GM21786 (cell line): ENCODE measurements at regions not wholly inside any gene's neighbourhood (a gene's known extent, or its start where the extent isn't known, plus 50 kb on each side); places are given as distances from the start of the nearest gene placed in this dataset.

Source experiments
- ATAC-seq: cut with Tn5 transposase; IDR thresholded peaks from one replicate; pipeline ENCODE4 v1.9.1; 2021; ENCODE audit not compliant: unreplicated experiment

DNA sequence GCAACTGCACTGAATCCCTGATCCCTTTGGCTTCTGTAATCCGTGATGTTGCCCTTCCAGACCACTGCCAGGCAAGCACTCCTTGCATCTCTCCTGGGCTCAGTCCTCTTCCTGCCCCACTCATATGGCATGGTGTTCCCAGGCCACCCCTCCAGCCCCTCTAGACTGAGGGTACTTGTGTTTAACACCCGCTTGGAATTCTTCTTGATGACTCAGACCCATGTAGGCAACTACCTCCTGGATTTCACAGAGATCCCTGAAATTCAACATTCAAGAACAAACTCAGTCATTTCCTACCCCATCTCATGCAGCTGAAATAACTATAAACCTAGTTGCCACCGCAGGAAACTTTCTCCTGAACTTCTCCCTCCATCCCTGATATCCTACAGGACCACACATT, 541.9 kb upstream of the CDH11 start:
- no peak for ATAC-seq

DNA sequence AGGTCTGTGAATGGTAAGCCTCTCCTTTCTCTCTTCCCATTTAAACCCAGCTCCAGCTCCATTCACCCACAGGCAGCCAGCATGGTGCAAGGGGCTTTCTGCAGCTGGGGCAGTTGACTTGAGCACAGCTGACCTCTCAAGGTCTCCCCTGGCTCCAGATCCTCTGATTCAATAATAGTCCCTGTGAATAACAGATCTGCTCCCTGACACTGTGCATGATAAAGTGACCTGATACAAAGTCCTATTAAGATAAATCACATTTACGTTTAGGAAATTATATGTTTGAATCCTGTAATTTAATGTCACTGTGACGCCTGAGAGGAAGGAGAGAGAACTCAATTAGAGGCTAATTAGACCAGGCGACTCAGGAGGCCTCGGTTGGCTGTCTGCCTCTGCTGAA, 540.4 kb upstream of the CDH11 start:
- ATAC-seq, result no peak

DNA sequence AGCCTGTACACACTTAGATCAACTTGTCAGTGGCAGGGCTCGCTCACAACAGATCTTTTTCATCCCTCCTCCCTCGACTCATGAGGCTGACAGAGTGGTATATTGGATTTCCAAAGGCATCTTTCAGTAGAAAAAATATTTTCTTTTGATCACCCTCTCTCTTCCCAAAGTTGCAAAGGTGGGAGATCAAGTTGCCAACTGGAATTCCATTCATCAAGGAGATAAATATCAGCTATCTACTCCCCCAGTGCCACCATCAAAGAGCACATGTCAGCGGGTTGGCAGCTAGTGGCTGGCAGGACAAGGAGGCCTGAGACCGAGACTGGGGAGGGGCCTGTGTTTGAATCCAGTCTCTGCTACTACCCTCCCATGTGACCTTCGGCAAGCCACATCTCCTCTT, 539.7 kb upstream of the CDH11 start:
- no peak for ATAC-seq

DNA sequence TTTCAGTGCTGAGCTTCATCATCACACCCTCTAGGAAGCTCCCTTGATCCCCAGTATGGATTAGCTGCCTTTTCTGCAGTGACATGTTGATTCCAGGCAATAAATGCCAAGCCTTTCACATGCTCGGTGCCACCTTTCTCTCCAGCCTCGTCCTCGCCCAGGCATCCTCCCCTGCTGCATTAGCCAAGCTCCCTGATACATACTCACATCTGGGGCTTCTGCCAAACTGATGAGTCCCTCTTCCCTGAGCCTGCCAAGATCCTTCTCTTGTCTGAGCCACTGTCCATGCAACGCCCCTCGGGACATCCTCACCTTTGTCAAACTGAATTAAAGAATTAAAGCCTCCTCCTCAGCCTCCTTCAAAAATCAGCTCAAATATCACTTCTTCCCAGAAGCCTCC, 538.5 kb upstream of the CDH11 start:
- ATAC-seq, result no peak

DNA sequence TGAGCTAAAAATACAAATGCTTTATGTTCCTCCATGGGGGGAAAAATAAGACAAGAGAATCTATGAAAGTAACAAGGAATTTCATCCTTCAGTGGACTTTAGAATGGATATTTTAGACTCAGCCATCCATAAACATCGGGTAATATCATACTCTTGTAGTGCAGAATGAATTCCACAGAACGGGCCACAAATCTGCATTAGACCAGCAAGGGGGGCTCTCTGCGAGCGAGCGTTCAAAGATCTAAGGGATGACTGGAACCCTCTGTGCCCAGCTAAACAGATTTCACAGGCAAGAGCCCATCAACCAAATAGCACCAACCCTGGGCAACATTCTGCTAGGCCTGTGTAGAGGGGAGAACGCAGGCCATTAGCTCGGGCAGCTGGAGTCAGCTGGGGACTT, 537.9 kb upstream of the CDH11 start:
- no peak for ATAC-seq

DNA sequence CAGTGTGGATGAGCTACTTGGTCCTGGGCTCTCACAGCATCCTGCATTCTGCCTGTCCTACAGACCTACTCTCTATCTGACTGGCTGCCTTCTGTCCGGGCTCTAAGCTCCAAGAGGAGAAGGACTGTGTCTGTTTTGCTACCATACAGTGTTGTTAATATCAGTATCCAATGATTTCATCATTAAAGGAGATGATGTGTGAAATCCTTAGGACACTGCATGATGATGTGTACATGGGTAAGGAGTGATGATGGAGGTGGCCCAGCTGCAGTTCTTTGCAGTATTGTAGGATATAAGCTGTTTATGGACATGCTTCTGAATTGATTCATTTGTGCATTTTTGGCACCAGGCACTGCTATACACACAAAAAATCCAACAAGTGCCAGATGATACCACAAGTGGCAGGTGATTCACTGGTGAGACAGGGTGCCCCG, 536.9 kb upstream of the CDH11 start:
- no peak for ATAC-seq

DNA sequence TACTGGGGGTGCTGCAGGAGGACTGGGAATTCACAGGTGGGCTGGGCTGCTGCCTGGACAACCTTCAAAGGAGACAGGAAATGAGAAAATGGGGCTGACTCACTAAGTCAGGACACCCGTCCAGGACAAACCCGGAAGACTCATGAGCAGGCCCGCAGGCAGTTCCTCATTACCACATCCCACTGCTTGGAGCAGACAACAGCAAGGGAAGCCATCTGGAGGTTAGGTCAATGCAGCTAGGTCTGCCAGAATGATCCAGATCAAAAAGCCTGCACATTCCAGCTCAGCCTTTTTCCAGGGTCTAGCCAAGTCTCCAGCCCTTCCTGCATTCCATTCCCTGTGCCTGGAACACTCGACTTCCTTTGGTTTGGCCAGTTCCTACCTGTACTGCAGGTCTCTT, 536.5 kb upstream of the CDH11 start:
- no peak for ATAC-seq

DNA sequence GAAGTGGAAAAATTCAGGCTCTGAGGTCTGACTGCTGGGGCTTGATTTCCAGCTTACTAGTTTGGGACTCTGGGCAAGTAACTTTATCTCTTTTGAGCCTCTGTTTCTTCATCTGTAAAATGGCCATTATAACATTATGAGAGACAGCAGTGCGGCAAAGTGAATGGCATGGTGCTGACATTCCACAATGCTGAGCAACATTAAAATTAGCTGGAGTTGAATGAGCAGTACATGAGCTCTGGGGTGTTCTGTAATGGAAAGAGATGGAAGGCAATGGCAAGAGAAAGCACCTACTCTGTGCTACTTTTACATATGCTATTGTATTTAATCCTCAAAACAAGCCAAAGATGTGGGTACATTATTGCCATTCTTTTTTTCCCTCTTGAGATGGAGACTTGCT, 535.7 kb upstream of the CDH11 start:
- ATAC-seq, result no peak

DNA sequence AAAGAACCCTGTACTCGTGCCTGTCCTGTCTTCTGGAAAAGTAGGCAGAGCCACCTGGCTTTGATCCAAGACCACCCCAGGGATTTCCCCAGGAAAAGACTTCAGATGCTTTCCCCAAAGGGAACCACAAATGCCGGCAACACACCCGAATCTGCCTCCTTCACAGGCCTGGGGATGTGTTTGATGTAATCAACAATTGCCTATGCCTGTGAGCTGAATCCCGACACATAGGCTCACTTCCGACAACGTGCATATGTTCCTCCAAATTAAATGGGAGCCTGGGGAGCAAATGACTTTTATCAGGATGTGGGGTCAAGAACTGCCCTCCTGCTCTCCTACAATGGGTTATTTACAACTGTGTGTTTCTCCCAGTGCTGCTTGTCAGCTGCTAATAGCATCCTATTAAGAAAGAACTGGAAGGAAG, 535.2 kb upstream of the CDH11 start:
- ATAC-seq, result no peak

DNA sequence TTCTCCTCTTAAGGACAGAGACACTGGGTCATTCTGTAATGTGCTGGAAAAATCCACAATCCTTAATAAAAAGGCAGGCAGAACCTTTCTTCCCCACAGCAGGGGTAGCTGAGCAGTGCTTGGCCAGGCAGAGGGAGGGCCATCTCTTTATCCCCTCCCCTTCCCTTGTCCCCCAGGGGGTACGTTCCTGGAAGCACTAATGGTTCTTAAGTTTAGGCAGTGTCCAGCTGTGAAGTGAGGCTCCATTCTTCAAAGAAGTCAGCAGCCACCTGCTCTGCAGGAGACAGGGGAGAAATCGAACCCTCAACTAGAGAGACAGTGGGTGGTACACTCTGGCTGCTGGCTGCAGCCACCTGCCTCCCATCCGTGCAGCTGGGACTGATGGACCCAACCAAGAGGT, 533.9 kb upstream of the CDH11 start:
- no peak for ATAC-seq

DNA sequence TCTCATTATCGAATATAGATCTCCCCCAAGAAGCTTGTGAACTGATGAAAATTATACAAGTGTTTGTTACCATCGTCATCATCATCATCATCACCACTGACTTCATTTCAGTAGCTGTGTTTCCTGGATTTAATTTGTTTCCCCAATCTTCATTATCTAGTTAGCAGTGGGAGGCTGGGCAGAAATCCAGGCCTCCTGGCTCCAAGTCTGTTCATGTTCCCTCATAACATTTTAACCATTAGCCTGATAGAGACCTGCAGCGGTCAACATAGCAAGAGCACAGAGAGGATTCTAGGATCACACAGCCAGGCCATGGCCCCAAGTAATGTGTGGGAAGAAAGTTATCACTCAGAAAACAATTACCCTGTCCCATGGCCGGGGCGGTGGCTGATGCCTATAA, 526.2 kb upstream of the CDH11 start:
- ATAC-seq, result no peak

DNA sequence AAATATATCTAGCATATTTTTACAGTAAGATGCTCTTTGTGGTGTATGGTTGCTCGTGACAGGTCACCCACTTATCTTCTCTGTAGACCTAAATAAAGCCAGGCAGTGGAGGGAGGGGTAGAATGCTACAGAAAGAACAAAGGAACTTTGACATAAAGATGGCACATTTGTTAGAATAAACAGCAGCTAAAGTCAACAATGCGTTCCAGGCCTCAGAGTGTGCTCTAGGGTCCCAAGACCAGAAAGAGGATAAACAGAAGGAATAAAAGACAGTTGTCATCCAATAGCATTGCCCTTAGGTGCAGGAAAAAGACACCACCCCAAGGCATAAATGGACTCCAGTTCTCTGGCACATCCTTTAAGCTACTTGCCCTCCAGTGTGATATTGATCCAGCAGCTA, 523.0 kb upstream of the CDH11 start:
- no peak for ATAC-seq

DNA sequence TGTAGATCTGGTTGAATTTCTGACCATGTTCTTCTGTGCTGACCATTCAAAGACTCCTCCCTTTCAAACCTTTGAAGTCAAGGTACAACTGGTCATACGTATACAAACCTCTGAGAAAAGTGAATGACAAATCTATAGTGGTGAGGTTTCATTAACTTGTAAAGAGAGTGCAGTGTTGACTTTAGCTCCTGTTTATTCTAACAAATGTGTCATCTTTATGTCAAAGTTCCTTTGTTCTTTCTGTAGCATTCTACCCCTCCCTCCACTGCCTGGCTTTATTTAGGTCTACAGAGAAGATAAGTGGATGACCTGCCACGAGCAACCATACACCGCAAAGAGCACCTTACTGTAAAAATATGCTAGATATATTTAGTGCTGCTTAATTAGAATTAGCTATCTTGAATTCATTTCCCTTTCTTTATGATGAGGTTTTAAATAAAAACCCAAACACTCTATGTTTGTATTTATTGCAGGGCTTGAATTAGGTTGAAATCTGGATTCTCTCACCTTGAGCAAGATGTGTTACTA, 520.0 kb upstream of the CDH11 start:
- ATAC-seq, result no peak

DNA sequence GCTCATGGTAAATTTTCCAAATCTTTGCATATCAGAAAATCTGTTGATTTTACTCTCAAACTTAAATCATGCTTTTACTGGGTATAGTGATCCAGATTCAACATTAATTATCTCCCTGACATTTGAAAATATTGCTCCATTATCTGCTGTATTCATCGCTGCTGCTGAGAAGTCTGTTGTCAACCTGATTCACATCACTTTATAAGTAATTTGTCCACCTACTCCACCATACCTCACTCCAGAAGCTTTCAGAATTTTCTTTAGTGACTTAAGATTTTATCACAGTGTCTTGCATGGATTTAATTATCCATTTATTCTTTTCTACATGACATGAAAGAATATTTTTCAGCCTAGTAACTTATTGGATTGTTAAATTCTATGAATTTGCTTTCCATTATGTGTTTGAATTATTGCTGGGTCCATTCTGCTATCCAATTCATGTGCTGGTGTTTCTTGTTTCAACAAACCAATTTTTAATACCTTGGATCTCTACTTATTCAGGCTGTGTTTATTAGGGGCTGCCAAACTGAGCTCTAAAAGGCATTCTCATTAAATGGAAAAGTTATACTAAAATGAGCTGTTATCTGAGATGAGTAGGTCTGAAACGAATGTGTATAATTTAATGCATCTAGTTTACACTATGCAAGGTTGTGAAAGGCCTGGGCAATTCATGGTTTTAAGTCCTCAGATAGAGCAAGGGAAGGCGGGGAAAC, 519.3 kb upstream of the CDH11 start:
- no peak for ATAC-seq

DNA sequence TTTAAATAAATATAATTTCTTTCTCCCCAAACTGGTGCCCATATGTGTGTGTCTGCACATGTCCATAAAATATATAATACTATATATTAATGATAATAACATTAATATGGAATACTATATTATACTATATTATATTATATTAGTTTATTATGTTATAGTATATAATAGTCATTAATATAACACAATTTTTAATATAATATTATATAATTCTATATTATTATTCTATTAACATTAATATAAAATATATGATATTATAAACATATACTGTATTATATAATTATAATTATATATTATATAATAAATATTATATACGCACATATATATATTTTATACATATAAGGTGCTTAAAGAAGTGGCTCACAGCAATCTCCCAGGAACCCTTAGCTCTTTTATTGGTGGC, 513.0 kb upstream of the CDH11 start:
- ATAC-seq, result no peak

DNA sequence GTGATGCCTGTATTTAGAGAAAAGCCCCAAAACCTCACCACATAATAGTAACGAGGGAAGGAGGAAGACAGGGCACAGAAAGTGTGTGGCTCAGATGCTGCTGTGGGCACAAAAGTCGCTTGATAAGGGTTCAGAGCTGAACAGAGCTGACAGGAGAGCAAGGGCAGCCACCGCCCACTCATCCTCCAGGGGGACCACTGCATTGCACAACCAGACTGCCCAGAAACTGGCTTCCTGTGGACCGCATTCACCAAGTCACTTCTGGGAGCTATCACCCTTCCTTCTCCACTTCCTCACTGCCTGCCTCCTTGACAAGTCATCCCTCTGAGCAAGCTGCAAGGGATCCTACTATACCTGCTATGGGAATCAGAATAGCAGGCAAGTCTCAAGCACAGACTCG, 512.4 kb upstream of the CDH11 start:
- no peak for ATAC-seq

DNA sequence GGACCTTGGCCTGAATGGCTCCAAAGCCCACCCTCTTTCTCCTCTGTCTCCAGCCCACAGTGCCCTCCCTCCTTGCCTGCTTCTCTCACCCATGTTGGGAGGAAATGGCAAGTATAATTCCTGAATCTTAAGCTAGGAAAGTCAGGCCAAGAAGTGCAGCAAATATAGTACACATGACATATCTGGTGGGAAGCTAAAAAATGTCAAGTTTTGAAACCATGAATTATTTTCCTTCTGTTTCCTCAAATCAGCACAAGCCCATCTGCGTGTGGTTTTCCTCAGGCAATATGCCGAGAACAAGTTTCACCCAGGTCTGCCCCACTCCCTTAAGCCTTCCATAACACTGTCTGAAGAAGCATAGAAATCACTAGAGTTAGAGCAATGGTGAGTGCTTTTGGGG, 502.8 kb upstream of the CDH11 start:
- ATAC-seq, result no peak

DNA sequence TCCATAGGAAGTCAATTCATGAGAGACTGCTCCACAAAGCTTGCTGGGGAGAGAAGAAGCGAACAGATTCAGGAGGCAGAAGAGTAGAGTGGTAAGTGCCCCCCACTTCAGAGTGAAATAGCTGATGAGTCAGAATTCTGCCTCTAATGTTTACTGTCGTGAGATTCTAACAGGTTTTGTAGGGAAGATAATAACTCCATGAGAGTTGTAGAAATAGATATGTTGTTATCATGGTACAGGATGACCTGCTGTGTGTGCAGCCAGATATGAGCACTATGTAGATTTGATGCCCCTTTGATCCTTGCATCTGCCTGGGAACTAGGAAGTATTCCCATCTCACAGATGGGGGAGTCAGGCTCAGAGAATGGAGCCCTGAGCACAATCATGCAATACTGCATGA, 502.4 kb upstream of the CDH11 start:
- no peak for ATAC-seq

DNA sequence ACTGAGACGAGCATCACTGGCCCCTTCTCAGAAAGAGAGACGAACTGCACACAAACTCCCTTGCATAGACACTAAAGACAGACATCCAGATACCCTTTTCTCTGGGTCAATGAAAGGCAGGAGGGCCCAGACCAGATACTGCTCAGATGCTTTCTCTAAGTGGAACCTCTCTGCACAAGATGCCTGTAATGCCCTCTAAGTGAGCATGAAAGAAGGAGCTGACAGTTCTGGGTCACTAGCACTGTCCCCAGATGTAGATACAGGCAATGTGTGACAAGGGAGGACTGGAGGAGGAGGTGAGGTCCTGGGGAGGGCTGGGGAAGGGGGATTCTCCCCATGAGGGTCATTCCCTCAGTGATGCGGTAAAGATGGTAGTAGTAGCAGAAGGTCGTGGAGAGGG, 501.0 kb upstream of the CDH11 start:
- ATAC-seq, result no peak

DNA sequence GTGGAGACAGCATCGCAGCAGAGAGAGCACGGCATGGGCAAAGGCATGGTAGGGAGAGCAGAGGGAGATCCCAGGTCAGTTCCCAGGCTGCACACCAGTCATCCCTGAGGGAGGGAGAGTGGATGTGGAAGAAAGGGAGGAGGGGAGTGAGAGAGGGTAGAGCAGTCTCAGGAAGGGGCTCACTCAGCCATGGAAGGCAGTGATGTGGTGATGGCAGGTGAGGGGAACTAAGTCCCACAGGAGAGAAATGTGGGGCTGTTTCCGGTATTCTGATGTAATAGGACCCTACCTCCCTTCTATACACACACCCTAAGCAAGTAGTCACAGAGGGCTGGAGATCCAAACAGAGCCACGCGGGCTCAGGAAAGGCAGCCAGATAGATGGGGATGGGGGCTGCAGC, 500.3 kb upstream of the CDH11 start:
- no peak for ATAC-seq

DNA sequence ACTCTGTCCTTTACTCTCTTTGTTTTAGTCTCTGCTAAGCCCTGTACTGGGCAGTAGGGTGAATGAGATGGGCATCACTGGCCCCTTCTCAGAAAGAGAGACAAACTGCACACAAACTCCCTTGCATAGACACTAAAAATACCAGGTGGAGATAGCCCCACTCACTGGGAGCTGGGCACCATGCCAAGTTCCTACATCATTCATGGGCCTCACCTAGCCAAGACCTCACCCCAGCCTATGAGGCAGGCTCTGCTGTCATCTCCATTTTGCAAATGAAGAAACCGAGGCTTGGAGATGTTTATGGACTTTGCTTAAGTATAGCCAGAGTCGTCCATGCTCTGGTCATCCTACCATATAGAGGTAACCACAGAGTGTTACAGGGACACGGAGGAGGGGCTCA, 499.8 kb upstream of the CDH11 start:
- ATAC-seq, result no peak

DNA sequence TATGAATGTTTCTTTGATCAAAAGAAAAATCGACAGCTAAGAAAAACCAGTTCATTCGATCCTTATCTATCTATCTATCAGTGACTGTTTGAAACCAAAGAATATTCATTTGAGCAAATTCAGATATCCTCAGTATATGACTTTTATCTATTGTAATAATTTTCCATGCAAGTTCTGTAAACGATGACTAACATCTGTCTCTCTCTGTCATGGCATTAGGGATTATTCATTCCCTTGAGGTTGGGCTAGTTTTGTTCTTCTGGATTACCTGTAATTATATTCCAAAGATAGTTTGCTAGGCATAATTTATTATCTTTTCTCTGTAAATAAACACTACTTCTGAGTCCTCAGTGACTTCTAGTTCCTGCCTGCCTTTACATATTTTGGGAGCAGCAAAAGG, 497.7 kb upstream of the CDH11 start:
- no peak for ATAC-seq

DNA sequence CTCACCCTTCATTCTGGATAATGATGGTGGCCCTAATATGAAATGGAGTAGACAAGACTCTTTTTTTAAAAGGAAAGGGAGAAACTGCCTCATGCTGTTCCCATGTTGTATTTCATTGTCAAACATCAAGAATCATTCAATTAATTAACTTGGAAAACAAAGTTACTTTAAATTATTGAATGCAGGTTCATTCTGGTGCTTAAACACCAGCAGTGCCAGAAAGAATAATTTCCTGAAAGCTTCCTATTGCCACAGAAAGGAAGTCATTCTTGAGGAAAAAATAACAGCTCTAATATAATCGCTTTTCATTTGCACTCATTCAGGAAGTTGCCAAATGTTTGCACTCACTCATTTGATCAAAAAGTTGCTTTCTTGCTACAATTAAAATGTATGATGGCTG, 497.1 kb upstream of the CDH11 start:
- no peak for ATAC-seq
